Stimulated activated naive CD8-positive, alpha-beta T cell treated with anti-CD3 and anti-CD28 coated beads, Interleukin-15, Interleukin-2, amounts not matched to agents 100 ng/mL and 50 ng/mL, for 24 hours (primary cell): ENCODE measurements at regions not wholly inside any gene's neighbourhood (a gene's known extent, or its start where the extent isn't known, plus 50 kb on each side); places are given as distances from the start of the nearest gene placed in this dataset.

Experiments used
- H3K27ac Mint-ChIP-seq: one replicate; pipeline ENCODE4 v1.8.0; 2021; ENCODE audit warnings: mild to moderate bottlenecking, mixed read lengths
- H3K27me3 Mint-ChIP-seq: one replicate; pipeline ENCODE4 v1.8.0; 2021; ENCODE audit warnings: mixed read lengths
- H3K36me3 Mint-ChIP-seq: one replicate; pipeline ENCODE4 v1.8.0; 2021; ENCODE audit warnings: low read depth, mixed read lengths
- H3K4me1 Mint-ChIP-seq: one replicate; pipeline ENCODE4 v1.8.0; 2021; ENCODE audit warnings: low read depth, mixed read lengths
- H3K4me3 Mint-ChIP-seq: one replicate; pipeline ENCODE4 v1.8.0; 2021; ENCODE audit warnings: mild to moderate bottlenecking, mixed read lengths
- H3K9me3 Mint-ChIP-seq: one replicate; pipeline ENCODE4 v1.8.0; 2021; ENCODE audit warnings: mixed read lengths

DNA sequence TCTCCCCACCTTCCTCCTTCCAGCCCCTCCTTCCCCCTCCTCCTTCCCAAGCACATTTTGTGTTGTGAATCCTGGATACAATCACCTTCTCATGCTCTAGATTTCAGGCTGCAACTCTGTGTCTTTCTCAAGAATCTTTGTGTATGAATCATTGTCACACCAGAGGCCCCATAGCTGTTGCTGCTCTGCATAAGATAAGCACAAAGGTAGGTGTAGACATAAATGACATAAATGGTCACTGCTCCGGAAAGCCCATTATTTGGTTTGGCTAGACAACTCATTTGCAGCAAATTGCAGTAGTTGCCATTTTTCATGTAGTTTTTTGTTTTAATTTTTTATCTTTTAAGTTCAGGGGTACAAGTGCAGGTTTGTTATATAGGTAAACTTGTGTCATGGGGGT lies 216.3 kb upstream of the NRP1 start:
- H3K36me3 Mint-ChIP-seq = no peaks in the 10 kb centered on the region
- H3K4me3 Mint-ChIP-seq = no peak overlapping the region
- H3K27ac Mint-ChIP-seq = no peak overlapping the region
- H3K9me3 Mint-ChIP-seq = no peaks in the 10 kb centered on the region
- H3K4me1 Mint-ChIP-seq = no peaks in the 10 kb centered on the region
- H3K27me3 Mint-ChIP-seq = peaks cover 24% of the 10 kb centered on the region

- peaks cover 13% of the 10 kb centered on the region for H3K9me3 Mint-ChIP-seq
- no peaks in the 10 kb centered on the region for H3K4me1 Mint-ChIP-seq
- no peak overlapping the region for H3K4me3 Mint-ChIP-seq
- H3K36me3 Mint-ChIP-seq = no peaks in the 10 kb centered on the region
- peaks cover 19% of the 10 kb centered on the region for H3K27me3 Mint-ChIP-seq
- no peak overlapping the region for H3K27ac Mint-ChIP-seq
Observed at GRCh38 chr10:33547976-33548375, 213.5 kb upstream of the NRP1 start.

DNA sequence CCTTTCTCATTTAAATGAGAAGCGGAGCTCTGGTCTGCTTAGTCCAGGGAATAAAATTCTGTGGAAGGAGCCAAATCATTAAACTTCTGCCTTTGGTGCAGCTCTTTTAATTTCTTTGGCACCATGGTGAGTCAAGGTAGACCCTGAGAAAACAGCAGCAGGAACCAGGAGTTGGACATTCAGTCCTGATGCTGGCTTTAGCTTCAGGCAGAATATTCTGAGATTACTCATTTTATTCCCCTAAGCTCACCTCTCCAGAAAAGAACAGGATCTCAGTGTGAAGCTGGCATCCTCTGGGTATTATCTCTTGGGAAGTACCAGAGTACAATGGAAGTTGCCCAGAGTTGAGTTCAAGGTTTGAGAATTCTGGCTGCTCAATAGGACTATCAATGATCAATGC lies 211.6 kb upstream of the NRP1 start:
- H3K36me3 Mint-ChIP-seq = no peaks in the 10 kb centered on the region
- peaks cover 21% of the 10 kb centered on the region for H3K9me3 Mint-ChIP-seq
- H3K4me1 Mint-ChIP-seq = no peaks in the 10 kb centered on the region
- no peak overlapping the region for H3K27ac Mint-ChIP-seq
- no peak overlapping the region for H3K4me3 Mint-ChIP-seq
- H3K27me3 Mint-ChIP-seq = peaks cover 30% of the 10 kb centered on the region

GRCh38 chr10:33542752-33543505 lies 208.5 kb upstream of the NRP1 start:
- Mint-ChIP-seq H3K9me3 (peaks cover 21% of the 10 kb centered on the region), H3K27me3 (peaks cover 32% of the 10 kb centered on the region), H3K36me3 (no peaks in the 10 kb centered on the region), H3K4me1 (no peaks in the 10 kb centered on the region), H3K27ac (no peak overlapping the region), H3K4me3 (no peak overlapping the region)

GRCh38 chr10:33539116-33539515 lies 204.6 kb upstream of the NRP1 start:
- H3K36me3 Mint-ChIP-seq = no peaks in the 10 kb centered on the region
- peaks cover 17% of the 10 kb centered on the region for H3K9me3 Mint-ChIP-seq
- peaks cover 35% of the 10 kb centered on the region for H3K27me3 Mint-ChIP-seq
- H3K4me1 Mint-ChIP-seq = no peaks in the 10 kb centered on the region
- no peak overlapping the region for H3K27ac Mint-ChIP-seq
- no peak overlapping the region for H3K4me3 Mint-ChIP-seq

DNA sequence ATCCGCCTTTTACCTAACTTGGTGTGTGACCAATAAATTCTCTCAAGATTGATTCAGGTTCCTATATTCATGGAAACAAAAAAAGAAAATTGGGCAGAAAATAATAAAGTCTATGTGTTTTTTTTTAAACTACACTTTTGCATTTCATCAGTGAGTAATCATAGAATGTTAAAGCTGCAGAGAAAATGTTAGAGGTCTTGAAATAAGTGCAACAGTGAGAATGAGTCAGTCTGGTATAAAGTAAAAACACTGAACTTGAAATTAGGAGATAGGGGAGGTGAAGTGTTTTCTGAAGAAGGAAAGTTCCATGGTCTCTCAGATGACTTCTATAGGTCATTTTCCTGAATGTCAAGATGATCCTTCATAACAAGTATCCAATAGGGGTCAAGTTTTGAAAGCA lies 202.6 kb upstream of the NRP1 start:
- Mint-ChIP-seq H3K4me3 (no peak overlapping the region), H3K27ac (no peak overlapping the region), H3K27me3 (peaks cover 40% of the 10 kb centered on the region), H3K4me1 (no peaks in the 10 kb centered on the region), H3K36me3 (no peaks in the 10 kb centered on the region), H3K9me3 (peaks cover 4% of the 10 kb centered on the region)

DNA sequence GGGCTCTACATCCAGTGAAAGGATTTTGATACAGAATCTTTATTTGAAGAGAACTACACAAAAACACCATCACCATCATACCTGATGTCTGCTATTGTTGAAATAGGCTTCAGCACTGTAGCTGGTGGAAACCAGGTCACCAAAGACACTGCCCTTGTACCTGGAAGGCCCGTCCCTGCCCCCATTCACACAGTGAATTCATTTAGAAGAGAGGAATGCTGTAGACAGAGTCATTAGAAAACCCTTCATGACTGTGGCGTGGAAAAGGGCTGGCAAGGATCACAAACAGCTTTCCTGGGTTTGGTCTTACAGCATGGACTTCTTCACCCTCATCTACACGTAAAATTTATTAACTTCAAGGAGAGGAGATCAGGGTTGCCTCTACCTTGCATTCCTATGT lies 202.0 kb upstream of the NRP1 start:
- no peaks in the 10 kb centered on the region for H3K36me3 Mint-ChIP-seq
- H3K4me3 Mint-ChIP-seq = no peak overlapping the region
- H3K4me1 Mint-ChIP-seq = no peaks in the 10 kb centered on the region
- H3K27ac Mint-ChIP-seq = no peak overlapping the region
- H3K27me3 Mint-ChIP-seq = peaks cover 39% of the 10 kb centered on the region
- no peaks in the 10 kb centered on the region for H3K9me3 Mint-ChIP-seq

- H3K4me1 Mint-ChIP-seq = no peaks in the 10 kb centered on the region
- H3K36me3 Mint-ChIP-seq = no peaks in the 10 kb centered on the region
- H3K27ac Mint-ChIP-seq = no peak overlapping the region
- no peaks in the 10 kb centered on the region for H3K9me3 Mint-ChIP-seq
- H3K4me3 Mint-ChIP-seq = no peak overlapping the region
- H3K27me3 Mint-ChIP-seq = peaks cover 36% of the 10 kb centered on the region
Observed at GRCh38 chr10:33535866-33536265, 201.4 kb upstream of the NRP1 start.

- Mint-ChIP-seq H3K27me3 (peaks cover 28% of the 10 kb centered on the region), H3K4me3 (no peak overlapping the region)
Observed at GRCh38 chr10:33534416-33534815, 199.9 kb upstream of the NRP1 start.

DNA sequence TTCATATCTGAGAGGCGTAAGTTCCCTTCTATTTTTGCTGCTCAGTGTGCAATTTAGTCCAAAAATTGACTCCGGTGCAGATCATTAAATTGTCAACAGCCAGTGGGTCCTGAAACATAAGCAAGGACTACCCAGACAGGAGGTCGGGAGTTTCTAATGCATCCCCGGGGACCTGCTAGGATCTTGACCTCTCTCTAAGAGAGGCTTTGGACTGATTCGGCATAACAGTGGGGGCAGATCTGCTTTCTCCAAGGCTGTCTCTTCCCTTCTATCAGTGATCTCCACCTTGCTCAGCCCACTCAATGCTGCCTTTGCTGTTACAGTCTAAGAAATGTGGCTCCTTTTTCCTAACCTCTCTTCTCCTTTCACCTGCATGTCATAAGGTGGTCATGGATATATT lies 199.1 kb upstream of the NRP1 start:
- Mint-ChIP-seq H3K36me3 (no peaks in the 10 kb centered on the region), H3K4me1 (no peaks in the 10 kb centered on the region), H3K27me3 (peaks cover 24% of the 10 kb centered on the region), H3K27ac (no peak overlapping the region), H3K9me3 (no peaks in the 10 kb centered on the region), H3K4me3 (no peak overlapping the region)

More at GRCh38 chr10:33534416-33534815, 199.9 kb upstream of the NRP1 start:
- H3K4me1 Mint-ChIP-seq = no peaks in the 10 kb centered on the region
- no peak overlapping the region for H3K27ac Mint-ChIP-seq
- no peaks in the 10 kb centered on the region for H3K9me3 Mint-ChIP-seq
- no peaks in the 10 kb centered on the region for H3K36me3 Mint-ChIP-seq

DNA sequence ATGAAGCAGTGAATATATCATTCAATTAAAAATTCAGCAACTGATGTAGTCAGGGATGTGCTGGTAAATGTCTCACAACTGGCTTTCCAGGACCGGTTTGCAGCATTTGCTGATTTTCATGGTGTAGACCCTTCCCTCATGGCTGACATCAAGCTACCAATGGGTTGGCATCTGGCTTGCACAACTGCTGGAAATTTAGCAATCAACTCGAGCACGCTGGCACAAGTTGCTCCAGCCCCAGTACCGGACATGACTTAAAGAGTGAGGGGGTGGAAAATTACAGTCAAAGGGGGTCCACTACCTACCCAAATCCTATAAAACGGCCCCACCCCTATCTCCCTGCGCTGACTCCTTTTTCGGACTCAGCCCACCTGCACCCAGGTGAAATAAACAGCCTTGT lies 198.4 kb upstream of the NRP1 start:
- no peak overlapping the region for H3K27ac Mint-ChIP-seq
- no peaks in the 10 kb centered on the region for H3K4me1 Mint-ChIP-seq
- no peak overlapping the region for H3K4me3 Mint-ChIP-seq
- no peaks in the 10 kb centered on the region for H3K9me3 Mint-ChIP-seq
- H3K27me3 Mint-ChIP-seq = peaks cover 23% of the 10 kb centered on the region
- H3K36me3 Mint-ChIP-seq = no peaks in the 10 kb centered on the region

DNA sequence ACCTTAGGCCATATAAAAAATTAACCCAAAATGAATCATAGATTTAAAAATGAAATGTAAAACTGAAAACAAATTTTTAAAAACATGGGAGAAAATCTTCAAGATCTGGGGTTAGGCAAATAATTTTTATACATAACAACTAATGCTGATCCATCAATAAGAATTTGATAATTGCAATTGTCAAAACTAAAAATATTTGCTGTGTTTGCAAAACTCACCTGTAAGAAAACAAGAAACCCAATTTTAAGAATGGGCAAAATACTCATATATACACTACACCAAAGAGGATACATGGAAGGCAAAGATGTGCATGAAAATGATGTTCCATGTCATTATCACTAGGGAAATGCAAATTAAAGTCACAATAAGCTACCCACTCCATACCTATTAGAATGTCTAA lies 194.8 kb upstream of the NRP1 start:
- Mint-ChIP-seq H3K9me3 (no peaks in the 10 kb centered on the region), H3K27me3 (peaks cover 14% of the 10 kb centered on the region), H3K4me1 (no peaks in the 10 kb centered on the region), H3K4me3 (no peak overlapping the region), H3K36me3 (no peaks in the 10 kb centered on the region), H3K27ac (no peak overlapping the region)

DNA sequence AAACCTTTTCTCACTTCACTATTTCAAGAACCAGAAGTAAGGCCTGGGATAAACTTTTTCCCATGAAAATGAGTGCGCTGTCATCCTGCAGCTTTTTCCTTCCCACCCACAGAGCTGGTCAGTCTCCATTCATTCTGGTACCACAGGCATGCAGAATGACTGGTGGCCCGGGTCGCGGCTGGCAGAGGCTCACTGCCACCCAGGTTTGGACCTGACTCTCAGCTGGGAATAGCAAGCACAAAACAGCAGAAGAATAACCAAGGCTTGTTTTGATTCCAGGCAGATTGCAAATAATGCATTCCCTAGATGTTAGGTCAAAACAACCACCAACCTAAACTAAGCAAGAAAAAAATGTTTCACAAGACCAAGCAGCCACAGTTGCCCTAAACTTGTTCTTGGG lies 190.5 kb upstream of the NRP1 start:
- Mint-ChIP-seq H3K9me3 (no peaks in the 10 kb centered on the region), H3K27me3 (peaks cover 16% of the 10 kb centered on the region), H3K27ac (no peak overlapping the region), H3K4me3 (no peak overlapping the region), H3K36me3 (no peaks in the 10 kb centered on the region), H3K4me1 (no peaks in the 10 kb centered on the region)

- no peaks in the 10 kb centered on the region for H3K9me3 Mint-ChIP-seq
- H3K36me3 Mint-ChIP-seq = no peaks in the 10 kb centered on the region
- H3K4me3 Mint-ChIP-seq = no peak overlapping the region
- peaks cover 23% of the 10 kb centered on the region for H3K27me3 Mint-ChIP-seq
- no peaks in the 10 kb centered on the region for H3K4me1 Mint-ChIP-seq
- no peak overlapping the region for H3K27ac Mint-ChIP-seq
Observed at GRCh38 chr10:33524041-33524440, 189.6 kb upstream of the NRP1 start.

- Mint-ChIP-seq H3K9me3 (no peaks in the 10 kb centered on the region), H3K4me1 (no peaks in the 10 kb centered on the region), H3K36me3 (no peaks in the 10 kb centered on the region), H3K27me3 (peaks cover 28% of the 10 kb centered on the region), H3K27ac (no peak overlapping the region), H3K4me3 (no peak overlapping the region)
Observed at GRCh38 chr10:33523236-33523792, 188.8 kb upstream of the NRP1 start.

DNA sequence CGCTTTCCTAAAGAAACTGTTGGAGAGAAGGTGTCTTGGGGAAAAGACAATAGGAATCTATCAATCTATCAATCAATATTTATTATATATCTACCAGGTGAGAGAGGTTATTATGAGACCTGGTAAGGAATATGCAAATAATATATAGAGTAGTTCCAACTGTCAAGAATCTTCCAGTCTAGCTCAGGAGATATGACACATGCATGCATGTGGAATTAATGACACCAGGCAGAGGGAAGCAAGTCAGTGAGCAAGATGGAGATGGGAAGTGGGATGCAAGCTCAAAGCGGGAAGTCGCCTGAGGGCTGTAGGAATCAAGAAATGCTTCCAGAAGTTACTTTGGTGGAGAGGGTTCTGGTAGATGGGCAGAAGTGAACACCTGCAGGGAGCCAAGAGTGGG lies 187.4 kb upstream of the NRP1 start:
- H3K9me3 Mint-ChIP-seq = no peaks in the 10 kb centered on the region
- peaks cover 28% of the 10 kb centered on the region for H3K27me3 Mint-ChIP-seq
- H3K4me1 Mint-ChIP-seq = no peaks in the 10 kb centered on the region
- no peak overlapping the region for H3K27ac Mint-ChIP-seq
- H3K36me3 Mint-ChIP-seq = no peaks in the 10 kb centered on the region
- H3K4me3 Mint-ChIP-seq = no peak overlapping the region
